Gastrocnemius medialis (tissue), 4 donors: ENCODE measurements at regions not wholly inside any gene's neighbourhood (a gene's known extent, or its start where the extent isn't known, plus 50 kb on each side); places are given as distances from the start of the nearest gene placed in this dataset.
"Not testable (repeated sequence)": the region's sequence is repeated elsewhere in the genome, so short reads cannot be mapped to it uniquely, and the experiment has no call there.

Experiments used
- ATAC-seq, 2 donors: fragments of 150-250 bp; one replicate each; pipeline ENCODE4 v1.9.1; 2016
- DNase-seq, 2 donors: peaks; one replicate each; pipeline ENCODE4 v3.0.0-alpha.2; 2019
- H3K27ac ChIP-seq, 4 donors: fragments of 200-600 bp; sonication (generic); 1 replicate in 1 of 4; 2 replicates in 3 of 4; pipeline ENCODE4 v1.5.1; 2016 to 2018; ENCODE audit warnings: mild to moderate bottlenecking in 2 of 4, moderate library complexity in 1 of 4
- H3K27me3 ChIP-seq, 3 donors: fragments of 200-600 bp; sonication (generic) in 2 of 3; 1 replicate in 1 of 3; 2 replicates in 2 of 3; pipeline versions ENCODE4 v1.5.1 to v1.6.0; 2016 to 2019; ENCODE audit warnings: mild to moderate bottlenecking in 1 of 3, moderate library complexity in 1 of 3
- H3K36me3 ChIP-seq, 2 donors: fragments of 200-600 bp; sonication (generic) in 1 of 2; one replicate each; pipeline ENCODE4 v1.5.1; 2017 to 2018
- H3K4me1 ChIP-seq, 2 donors: fragments of 200-600 bp; sonication (generic) in 1 of 2; one replicate each; pipeline ENCODE4 v1.5.1; 2016 to 2017; ENCODE audit warnings: mild to moderate bottlenecking in 2 of 2
- H3K4me3 ChIP-seq, 4 donors: fragments of 200-600 bp; sonication (generic) in 3 of 4; 1 replicate in 1 of 4; 2 replicates in 3 of 4; pipeline ENCODE4 v1.5.1; 2016 to 2019; ENCODE audit warnings: mild to moderate bottlenecking in 2 of 4
- H3K9me3 ChIP-seq, 3 donors: fragments of 200-600 bp; sonication (generic) in 2 of 3; 1 replicate in 1 of 3; 2 replicates in 2 of 3; pipeline ENCODE4 v1.5.1; 2016 to 2019
- CTCF ChIP-seq, 5 experiments: fragments of 450-650 bp in 3 of 5; fragments of 200-600 bp in 2 of 5; sonication (generic) in 2 of 5; IDR thresholded peaks in 4 of 5; conservative IDR thresholded peaks in 1 of 5; 1 replicate in 4 of 5; 2 replicates in 1 of 5; pipeline ENCODE4 v1.5.1; 2016 to 2019; ENCODE audit warnings: antibody characterized with exemption in 5 of 5, mild to moderate bottlenecking in 3 of 5, moderate library complexity in 3 of 5
- POLR2A ChIP-seq, 2 donors: fragments of 450-650 bp; IDR thresholded peaks; one replicate each; pipeline ENCODE4 v1.6.1; 2017; ENCODE audit warnings: antibody characterized with exemption in 2 of 2, mild to moderate bottlenecking in 2 of 2, moderate library complexity in 2 of 2
- in situ Hi-C, 4 donors: fragments of 200-750 bp; cut with MboI; loops; one replicate each; pipeline versions ENCODE4 v1.15.0 to v1.8.0; 2017; ENCODE audit warnings: low sequenced_read_pairs in 4 of 4
- intact Hi-C: fragments of 100-400 bp; cut with DNase I; formaldehyde crosslinking; loops from one replicate; pipeline ENCODE4 v1.15.1; 2023; ENCODE audit warnings: low total_unique reads

GRCh38 chrX:122982521-122982920 is 201.6 kb upstream of the GRIA3 start:
- ATAC-seq (no peak), DNase-seq (no peak)
- Histone ChIP-seq H3K27me3 (no peaks in the 10 kb centered on the region), H3K36me3 (no peaks in the 10 kb centered on the region), H3K4me3 (no peak overlapping the region), H3K27ac (no peak overlapping the region), H3K9me3 (no peaks in the 10 kb centered on the region), H3K4me1 (no peaks in the 10 kb centered on the region)
- intact Hi-C loops (no loop called here), in situ Hi-C loops (no loop called here)
- TF ChIP-seq CTCF (IDR thresholded peaks at IDR 0.05 in 4 of 5, conservative IDR thresholded peaks at IDR 0.05 in 1 of 5) (no peak), POLR2A (IDR thresholded peaks at IDR 0.05) (no peak)

- H3K4me3 ChIP-seq, H3K4me1 ChIP-seq, H3K9me3 ChIP-seq, DNase-seq, in situ Hi-C loops, ATAC-seq, intact Hi-C loops, H3K27ac ChIP-seq, H3K27me3 ChIP-seq, H3K36me3 ChIP-seq: not testable (repeated sequence)
These were observed 181.2 kb upstream of the GRIA3 start for GRCh38 chrX:123002844-123003243.

GRCh38 chrX:123013141-123013540 is 170.9 kb upstream of the GRIA3 start:
- no peak for DNase-seq
- no peaks in the 10 kb centered on the region for H3K27me3 ChIP-seq
- ATAC-seq, result no peak
- intact Hi-C loops, result no loop called here
- in situ Hi-C loops, result no loop called here
- H3K9me3 ChIP-seq, result no peaks in the 10 kb centered on the region
- H3K27ac ChIP-seq, result no peak overlapping the region
- H3K4me1 ChIP-seq, result no peaks in the 10 kb centered on the region
- H3K4me3 ChIP-seq, result no peak overlapping the region
- TF ChIP-seq CTCF (IDR thresholded peaks at IDR 0.05 in 4 of 5, conservative IDR thresholded peaks at IDR 0.05 in 1 of 5) (no peak), POLR2A (IDR thresholded peaks at IDR 0.05) (no peak)
- H3K36me3 ChIP-seq, result no peaks in the 10 kb centered on the region

GRCh38 chrX:123036401-123036800 is 147.7 kb upstream of the GRIA3 start:
- DNase-seq (no peak), ATAC-seq (no peak)
- intact Hi-C loops (no loop called here), in situ Hi-C loops (no loop called here)
- Histone ChIP-seq H3K4me3 (no peak overlapping the region), H3K27me3 (no peaks in the 10 kb centered on the region), H3K27ac (no peak overlapping the region), H3K36me3 (no peaks in the 10 kb centered on the region), H3K4me1 (no peaks in the 10 kb centered on the region), H3K9me3 (no peaks in the 10 kb centered on the region)
- TF ChIP-seq POLR2A (IDR thresholded peaks at IDR 0.05) (no peak), CTCF (IDR thresholded peaks at IDR 0.05 in 4 of 5, conservative IDR thresholded peaks at IDR 0.05 in 1 of 5) (no peak)

GRCh38 chrX:123049071-123049625 is 134.9 kb upstream of the GRIA3 start:
- H3K27ac ChIP-seq, result no peak overlapping the region
- intact Hi-C loops, result no loop called here
- no peaks in the 10 kb centered on the region for H3K27me3 ChIP-seq
- no peak for ATAC-seq
- no peaks in the 10 kb centered on the region for H3K4me1 ChIP-seq
- no peaks in the 10 kb centered on the region for H3K36me3 ChIP-seq
- in situ Hi-C loops, result no loop called here
- TF ChIP-seq POLR2A (IDR thresholded peaks at IDR 0.05) (no peak), CTCF (IDR thresholded peaks at IDR 0.05 in 4 of 5, conservative IDR thresholded peaks at IDR 0.05 in 1 of 5) (no peak)
- DNase-seq, result no peak
- H3K4me3 ChIP-seq, result no peak overlapping the region
- no peaks in the 10 kb centered on the region for H3K9me3 ChIP-seq
